HG02798 (cell line): ENCODE measurements at regions not wholly inside any gene's neighbourhood (a gene's known extent, or its start where the extent isn't known, plus 50 kb on each side); places are given as distances from the start of the nearest gene placed in this dataset.

Experiments used
- ATAC-seq: cut with Tn5 transposase; IDR thresholded peaks from one replicate; pipeline ENCODE4 v1.9.1; 2021; ENCODE audit warnings: mild to moderate bottlenecking; ENCODE audit not compliant: unreplicated experiment, poor library complexity

GRCh38 chr4:23219779-23220408 lies 527.2 kb downstream of the GBA3 start:
- ATAC-seq = no peak

GRCh38 chr4:23213198-23213597 lies 520.5 kb downstream of the GBA3 start:
- ATAC-seq = no peak

- no peak for ATAC-seq
Observed at GRCh38 chr4:23212558-23212957, 519.8 kb downstream of the GBA3 start.

- no peak for ATAC-seq
Observed at GRCh38 chr4:23207059-23207458, 514.3 kb downstream of the GBA3 start.

- ATAC-seq = no peak
Observed at GRCh38 chr4:23202712-23203247, 510.0 kb downstream of the GBA3 start.

GRCh38 chr4:23194751-23195150 lies 502.0 kb downstream of the GBA3 start:
- ATAC-seq = no peak

- ATAC-seq = no peak
Observed at GRCh38 chr4:23174179-23174578, 481.4 kb downstream of the GBA3 start.

GRCh38 chr4:23171976-23172375 lies 479.2 kb downstream of the GBA3 start:
- no peak for ATAC-seq

GRCh38 chr4:23169608-23170311 lies 477.0 kb downstream of the GBA3 start:
- no peak for ATAC-seq

- no peak for ATAC-seq
Observed at GRCh38 chr4:23166919-23167318, 474.2 kb downstream of the GBA3 start.

GRCh38 chr4:23166407-23166806 lies 473.7 kb downstream of the GBA3 start:
- no peak for ATAC-seq

GRCh38 chr4:23165669-23166068 lies 472.9 kb downstream of the GBA3 start:
- no peak for ATAC-seq

- no peak for ATAC-seq
Observed at GRCh38 chr4:23163647-23164436, 471.1 kb downstream of the GBA3 start.

- no peak for ATAC-seq
Observed at GRCh38 chr4:23162275-23162674, 469.5 kb downstream of the GBA3 start.

GRCh38 chr4:23161787-23162186 lies 469.1 kb downstream of the GBA3 start:
- ATAC-seq = no peak

GRCh38 chr4:23153076-23153475 lies 460.3 kb downstream of the GBA3 start:
- no peak for ATAC-seq

- ATAC-seq = no peak
Observed at GRCh38 chr4:23149815-23150214, 457.1 kb downstream of the GBA3 start.

- no peak for ATAC-seq
Observed at GRCh38 chr4:23144707-23145106, 452.0 kb downstream of the GBA3 start.

GRCh38 chr4:23135792-23136645 lies 443.3 kb downstream of the GBA3 start:
- peak; percentile 68 for ATAC-seq

- ATAC-seq = no peak
Observed at GRCh38 chr4:23134331-23134730, 441.6 kb downstream of the GBA3 start.
